HG03175 (cell line): ENCODE measurements at regions not wholly inside any gene's neighbourhood (a gene's known extent, or its start where the extent isn't known, plus 50 kb on each side); places are given as distances from the start of the nearest gene placed in this dataset.
"Not testable (repeated sequence)": the region's sequence is repeated elsewhere in the genome, so short reads cannot be mapped to it uniquely, and the experiment has no call there.

ENCODE experiments used
- ATAC-seq: cut with Tn5 transposase; IDR thresholded peaks from one replicate; pipeline ENCODE4 v1.9.1; 2021; ENCODE audit warnings: mild to moderate bottlenecking, moderate library complexity; ENCODE audit not compliant: unreplicated experiment

DNA sequence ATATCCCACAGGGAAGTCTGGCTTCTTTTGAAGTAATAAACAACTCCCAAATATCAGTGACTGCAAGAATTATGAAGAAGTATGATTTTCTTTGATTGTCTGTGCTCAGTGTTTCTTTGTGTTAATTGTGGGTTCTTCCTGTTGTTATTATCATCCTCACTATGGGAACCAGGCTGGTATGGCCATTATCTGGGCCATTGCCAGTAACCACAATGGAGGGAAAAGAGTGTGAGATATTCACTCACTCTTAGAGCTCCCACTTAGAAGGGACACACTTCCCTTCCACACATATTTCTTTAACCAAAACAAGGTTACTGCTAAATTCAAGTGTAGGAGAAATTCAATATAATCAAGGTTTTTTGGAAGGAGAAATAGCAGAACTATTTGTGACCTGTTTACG, 503.7 kb downstream of the SLC6A15 start:
- ATAC-seq, result no peak

DNA sequence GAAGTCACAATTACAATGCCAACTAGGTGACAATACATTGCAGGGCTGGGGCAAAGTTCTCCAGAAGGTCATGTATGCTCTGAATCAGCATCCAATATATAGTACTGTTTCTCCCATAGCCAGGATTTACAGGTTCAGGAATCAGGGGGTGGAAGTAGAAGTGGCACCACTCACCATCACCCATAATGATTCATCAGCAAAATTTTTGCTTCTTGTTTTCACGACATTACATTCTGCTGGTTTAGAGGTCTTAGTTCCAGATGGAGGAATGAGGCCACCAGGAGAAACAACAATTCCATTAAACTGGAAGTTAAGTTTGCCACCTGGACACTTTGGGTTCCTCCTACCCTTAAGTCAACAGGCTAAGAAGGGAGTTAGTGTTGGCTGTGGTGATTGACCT, 505.9 kb downstream of the SLC6A15 start:
- not testable (repeated sequence) for ATAC-seq

- ATAC-seq, result no peak
These were observed 514.8 kb downstream of the SLC6A15 start for GRCh38 chr12:84397846-84398245.

GRCh38 chr12:84397263-84397662, 515.3 kb downstream of the SLC6A15 start:
- ATAC-seq, result no peak

GRCh38 chr12:84391176-84391575, 521.4 kb downstream of the SLC6A15 start:
- ATAC-seq, result not testable (repeated sequence)

DNA sequence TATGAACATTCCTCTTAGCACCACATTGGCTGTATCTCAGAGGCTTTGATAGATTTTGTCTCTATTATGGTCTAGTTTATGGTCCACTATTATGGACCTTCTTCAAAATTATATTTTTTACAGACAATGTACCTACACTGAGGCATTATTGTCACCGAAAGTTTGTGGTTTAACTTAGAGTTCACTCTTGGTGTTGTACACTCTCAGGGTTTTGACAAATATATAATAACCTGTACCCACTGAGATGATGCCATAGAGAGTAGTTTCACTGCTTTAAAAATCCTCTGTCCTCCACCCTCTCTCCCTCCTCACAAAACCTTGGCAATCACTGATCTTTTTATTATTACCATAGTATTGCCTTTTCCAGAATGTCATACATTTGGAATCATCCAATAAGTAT, 528.2 kb downstream of the SLC6A15 start:
- ATAC-seq, result no peak

- ATAC-seq, result not testable (repeated sequence)
These were observed 530.1 kb downstream of the SLC6A15 start for GRCh38 chr12:84382486-84382885.

- no peak for ATAC-seq
These were observed 536.3 kb downstream of the SLC6A15 start for GRCh38 chr12:84376320-84376719.

GRCh38 chr12:84375449-84376170, 537.0 kb downstream of the SLC6A15 start:
- no peak for ATAC-seq

GRCh38 chr12:84362552-84362897, 550.1 kb downstream of the SLC6A15 start:
- no peak for ATAC-seq

GRCh38 chr12:84361651-84362551, 550.7 kb downstream of the SLC6A15 start:
- no peak for ATAC-seq

- ATAC-seq, result no peak
These were observed 555.3 kb downstream of the SLC6A15 start for GRCh38 chr12:84357314-84357713.

DNA sequence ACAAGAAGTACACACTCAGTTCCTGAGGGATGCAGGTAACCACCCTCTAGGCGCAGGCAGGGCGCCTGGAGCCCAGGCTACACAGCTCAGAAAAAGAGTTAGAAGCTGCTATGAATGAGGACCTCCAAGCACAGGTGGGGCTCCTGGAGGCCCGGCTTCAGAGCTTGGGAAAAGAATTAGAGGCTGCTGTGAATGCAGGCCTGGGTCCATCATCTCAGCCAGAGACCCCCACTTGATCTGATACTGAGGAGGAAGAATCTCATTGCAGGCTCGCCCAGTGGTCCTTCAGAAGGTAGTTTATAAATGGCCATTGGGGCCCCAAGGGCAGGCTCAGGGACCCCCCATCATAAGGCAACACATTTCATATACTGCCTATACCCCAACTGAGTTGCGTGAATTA, 556.4 kb downstream of the SLC6A15 start:
- no peak for ATAC-seq

DNA sequence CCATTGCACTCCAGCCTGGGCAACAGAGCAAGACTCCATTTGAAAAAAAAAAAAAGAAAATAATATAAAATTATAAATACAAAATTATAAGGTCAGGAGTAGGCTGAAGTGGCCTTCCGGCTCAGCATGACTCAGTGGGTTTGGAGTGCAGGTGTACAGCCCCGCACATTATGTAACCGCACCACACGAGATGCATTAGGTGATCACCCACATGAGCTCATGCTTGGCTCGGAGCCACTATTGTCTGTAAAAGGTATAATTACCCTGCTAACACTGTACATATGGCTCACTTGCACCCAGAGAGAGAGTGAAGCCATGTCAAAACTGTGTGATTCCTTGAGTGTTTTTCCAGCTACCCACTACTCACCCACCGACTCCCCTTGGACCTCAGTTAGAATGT, 557.0 kb downstream of the SLC6A15 start:
- ATAC-seq, result no peak

DNA sequence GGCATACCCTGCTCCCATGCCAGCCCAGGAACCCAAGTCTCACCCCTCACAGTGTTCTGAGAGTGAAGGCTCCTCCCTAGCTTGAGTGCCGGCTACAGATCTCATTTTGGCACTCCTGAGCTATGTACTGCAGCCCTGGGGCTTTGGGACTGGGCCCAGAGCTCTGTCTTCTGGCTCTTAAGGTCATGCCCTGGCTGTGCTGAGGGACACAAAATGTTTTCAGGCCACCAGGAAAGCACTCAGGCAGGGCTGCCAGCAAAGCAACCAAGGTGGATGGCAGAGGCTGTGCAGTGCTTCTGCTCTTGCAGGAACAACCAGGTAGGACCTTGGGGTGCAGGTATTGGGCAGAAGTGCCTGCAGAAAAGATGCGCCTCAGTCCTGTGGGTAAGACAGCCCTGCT, 564.0 kb downstream of the SLC6A15 start:
- ATAC-seq, result no peak

DNA sequence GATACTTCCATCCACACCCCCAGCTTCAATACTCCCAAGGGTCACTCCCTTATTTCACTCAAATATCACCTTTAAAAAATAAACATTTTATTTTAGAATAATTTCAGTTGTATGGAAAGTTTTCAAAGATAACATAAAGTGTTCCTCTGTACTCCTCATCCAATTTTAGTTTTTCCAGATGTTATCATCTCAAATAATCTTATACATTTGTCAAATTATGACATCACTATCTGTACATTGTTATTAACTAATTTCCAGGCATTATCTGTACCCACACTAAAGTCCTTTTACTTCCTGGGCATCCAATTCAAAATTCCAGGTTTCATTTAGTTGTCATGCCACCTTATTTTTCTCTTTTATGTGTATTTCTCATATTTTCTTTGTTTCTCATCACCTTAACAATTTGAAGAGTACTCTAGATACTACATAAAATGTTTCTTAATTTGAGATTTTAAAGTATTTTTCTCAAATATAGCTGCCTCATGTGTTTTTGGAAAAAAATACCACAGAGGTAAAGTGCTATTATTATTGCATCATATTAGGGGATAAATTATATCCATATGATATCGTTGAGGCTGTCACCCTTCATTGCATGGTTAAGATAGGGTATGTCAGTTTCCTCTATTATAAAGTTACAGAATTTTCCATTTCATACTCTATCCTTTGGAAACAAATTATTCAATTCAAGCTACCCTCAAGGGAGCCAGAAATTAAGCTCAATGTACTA, 571.0 kb downstream of the SLC6A15 start:
- no peak for ATAC-seq

GRCh38 chr12:84336231-84336630, 576.4 kb downstream of the SLC6A15 start:
- ATAC-seq, result no peak

- no peak for ATAC-seq
These were observed 582.7 kb downstream of the SLC6A15 start for GRCh38 chr12:84329938-84330337.

DNA sequence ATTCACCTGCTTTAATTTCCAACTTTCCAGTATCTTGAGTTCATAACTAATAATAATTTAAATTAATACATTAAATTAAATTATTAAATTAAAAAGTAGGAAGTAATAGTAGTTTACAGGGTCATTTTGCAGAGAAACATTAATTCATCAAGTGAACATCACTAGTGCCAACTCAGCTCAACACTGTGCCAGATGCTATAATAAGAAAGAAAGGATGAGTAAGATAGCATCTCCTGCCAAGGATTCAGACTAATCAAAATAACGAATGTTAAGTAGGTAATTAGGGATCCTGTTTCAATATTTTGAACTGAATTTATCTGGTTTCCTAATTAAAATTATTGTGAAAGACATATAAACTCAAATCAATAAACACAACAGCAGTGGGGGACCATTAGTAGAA, 596.7 kb downstream of the SLC6A15 start:
- no peak for ATAC-seq

DNA sequence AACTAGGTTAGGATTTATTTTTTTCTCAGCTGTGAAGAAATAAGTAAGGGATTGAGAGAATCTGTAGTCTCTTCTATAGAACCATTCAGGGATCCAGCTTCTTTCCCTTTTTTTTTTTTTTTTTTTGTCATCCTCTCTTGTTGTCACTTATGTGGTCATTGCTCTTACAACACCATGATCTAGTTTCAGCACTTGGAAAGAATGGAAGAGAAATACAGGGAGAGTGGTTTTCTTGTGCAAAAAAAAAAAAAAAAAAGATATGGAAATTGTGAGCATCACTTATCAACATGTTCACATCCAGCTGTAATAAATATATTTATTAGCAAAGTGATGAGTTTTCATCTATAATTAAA, 599.3 kb downstream of the SLC6A15 start:
- no peak for ATAC-seq

- ATAC-seq, result no peak
These were observed 604.4 kb downstream of the SLC6A15 start for GRCh38 chr12:84308211-84308610.

- ATAC-seq, result no peak
These were observed 607.5 kb downstream of the SLC6A15 start for GRCh38 chr12:84305144-84305543.
